DMS79 (cell line): ENCODE measurements at regions not wholly inside any gene's neighbourhood (a gene's known extent, or its start where the extent isn't known, plus 50 kb on each side); places are given as distances from the start of the nearest gene placed in this dataset.
"Not testable (repeated sequence)": the region's sequence is repeated elsewhere in the genome, so short reads cannot be mapped to it uniquely, and the experiment has no call there.

Experiments
- DNase-seq: peaks from one replicate; lab custom pipeline; 2025; lab: John Stamatoyannopoulos, UW

GRCh38 chr3:156048483-156048882 lies 71.9 kb upstream of the KCNAB1 start:
- DNase-seq, result not testable (repeated sequence)

- DNase-seq, result no peak
Observed at GRCh38 chr3:156050918-156051317, 69.5 kb upstream of the KCNAB1 start.

- DNase-seq, result no peak
Observed at GRCh38 chr3:156051651-156052050, 68.7 kb upstream of the KCNAB1 start.

- no peak for DNase-seq
Observed at GRCh38 chr3:156052115-156052514, 68.3 kb upstream of the KCNAB1 start.

- DNase-seq, result no peak
Observed at GRCh38 chr3:156059950-156060501, 60.4 kb upstream of the KCNAB1 start.

- DNase-seq, result not testable (repeated sequence)
Observed at GRCh38 chr3:156068151-156068550, 52.2 kb upstream of the KCNAB1 start.

GRCh38 chr3:156070028-156070427 lies 50.4 kb upstream of the KCNAB1 start:
- no peak for DNase-seq
